Breast epithelium (tissue), 3 donors: ENCODE measurements at regions not wholly inside any gene's neighbourhood (a gene's known extent, or its start where the extent isn't known, plus 50 kb on each side); places are given as distances from the start of the nearest gene placed in this dataset.

Source experiments
- CTCF ChIP-seq, 3 donors: fragments of 450-650 bp; IDR thresholded peaks; one replicate each; pipeline ENCODE4 v1.5.1; 2016 to 2017; ENCODE audit warnings: antibody characterized with exemption in 3 of 3, mild to moderate bottlenecking in 3 of 3, moderate library complexity in 3 of 3
- POLR2A ChIP-seq: fragments of 450-650 bp; IDR thresholded peaks from one replicate; pipeline ENCODE4 v1.6.1; 2016; ENCODE audit warnings: antibody characterized with exemption, mild to moderate bottlenecking, moderate library complexity
- POLR2AphosphoS5 ChIP-seq, 3 donors: sonication (generic); formaldehyde crosslinking; IDR thresholded peaks; one replicate each; pipeline ENCODE4 v1.6.1; 2017; ENCODE audit warnings: antibody characterized with exemption in 3 of 3

DNA sequence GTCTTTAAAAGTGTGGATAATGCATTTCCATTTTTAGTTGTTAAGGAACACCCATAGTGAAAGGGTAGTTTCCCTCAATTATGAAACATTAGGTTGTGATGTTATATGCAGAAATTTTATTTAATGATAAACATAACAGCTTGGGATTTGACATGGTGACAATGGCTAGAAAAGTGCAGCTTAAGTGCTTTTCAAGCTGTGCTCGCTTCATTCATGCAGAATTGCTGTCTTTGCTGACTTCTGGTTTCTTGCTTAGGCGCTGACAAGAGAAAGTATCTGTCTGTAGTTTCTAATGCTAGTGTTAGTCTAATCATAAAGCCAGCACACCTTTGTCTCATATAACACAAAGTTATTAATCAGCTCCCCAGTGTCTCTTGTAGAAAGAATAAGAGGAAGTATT, 170.0 kb downstream of the ARL5B start:
- TF ChIP-seq CTCF (IDR thresholded peaks at IDR 0.05), result no peak
- TF ChIP-seq POLR2A, result no peak
- no peak for TF ChIP-seq POLR2AphosphoS5 (IDR thresholded peaks at IDR 0.05)
